SU-DHL-6 (cell line): ENCODE measurements at regions not wholly inside any gene's neighbourhood (a gene's known extent, or its start where the extent isn't known, plus 50 kb on each side); places are given as distances from the start of the nearest gene placed in this dataset.

ENCODE experiments used
- EZH2phosphoT487 ChIP-seq: fragments of 200-600 bp; sonication (generic), shearing (Covaris generic); conservative IDR thresholded peaks from 2 replicates; pipeline ENCODE4 v1.6.1; 2018; ENCODE audit warnings: mild to moderate bottlenecking, antibody characterized with exemption, low read length, moderate library complexity, mixed read lengths
- TF ChIP-seq, protein P1 (sequence below): fragments of 200-600 bp; sonication (generic); IDR thresholded peaks from one replicate; pipeline ENCODE4 v1.5.1; 2017; ENCODE audit warnings: antibody characterized with exemption, mild to moderate bottlenecking, low read length, moderate library complexity; ENCODE audit not compliant: insufficient read depth, poor library complexity, severe bottlenecking

GRCh38 chr14:22252686-22253085 lies 336.3 kb downstream of the DAD1 start:
- TF ChIP-seq, protein P1, sequence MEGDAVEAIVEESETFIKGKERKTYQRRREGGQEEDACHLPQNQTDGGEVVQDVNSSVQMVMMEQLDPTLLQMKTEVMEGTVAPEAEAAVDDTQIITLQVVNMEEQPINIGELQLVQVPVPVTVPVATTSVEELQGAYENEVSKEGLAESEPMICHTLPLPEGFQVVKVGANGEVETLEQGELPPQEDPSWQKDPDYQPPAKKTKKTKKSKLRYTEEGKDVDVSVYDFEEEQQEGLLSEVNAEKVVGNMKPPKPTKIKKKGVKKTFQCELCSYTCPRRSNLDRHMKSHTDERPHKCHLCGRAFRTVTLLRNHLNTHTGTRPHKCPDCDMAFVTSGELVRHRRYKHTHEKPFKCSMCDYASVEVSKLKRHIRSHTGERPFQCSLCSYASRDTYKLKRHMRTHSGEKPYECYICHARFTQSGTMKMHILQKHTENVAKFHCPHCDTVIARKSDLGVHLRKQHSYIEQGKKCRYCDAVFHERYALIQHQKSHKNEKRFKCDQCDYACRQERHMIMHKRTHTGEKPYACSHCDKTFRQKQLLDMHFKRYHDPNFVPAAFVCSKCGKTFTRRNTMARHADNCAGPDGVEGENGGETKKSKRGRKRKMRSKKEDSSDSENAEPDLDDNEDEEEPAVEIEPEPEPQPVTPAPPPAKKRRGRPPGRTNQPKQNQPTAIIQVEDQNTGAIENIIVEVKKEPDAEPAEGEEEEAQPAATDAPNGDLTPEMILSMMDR = no peak
- no peak for TF ChIP-seq EZH2phosphoT487
